GM12874 (cell line): ENCODE measurements at regions not wholly inside any gene's neighbourhood (a gene's known extent, or its start where the extent isn't known, plus 50 kb on each side); places are given as distances from the start of the nearest gene placed in this dataset.

Experiments used
- TF ChIP-seq, protein P1 (sequence below): IDR thresholded peaks from 2 replicates; pipeline ENCODE4 v1.5.1; 2011; ENCODE audit warnings: low read depth, mild to moderate bottlenecking, control low read depth, low read length, moderate library complexity; ENCODE audit not compliant: insufficient read depth

DNA sequence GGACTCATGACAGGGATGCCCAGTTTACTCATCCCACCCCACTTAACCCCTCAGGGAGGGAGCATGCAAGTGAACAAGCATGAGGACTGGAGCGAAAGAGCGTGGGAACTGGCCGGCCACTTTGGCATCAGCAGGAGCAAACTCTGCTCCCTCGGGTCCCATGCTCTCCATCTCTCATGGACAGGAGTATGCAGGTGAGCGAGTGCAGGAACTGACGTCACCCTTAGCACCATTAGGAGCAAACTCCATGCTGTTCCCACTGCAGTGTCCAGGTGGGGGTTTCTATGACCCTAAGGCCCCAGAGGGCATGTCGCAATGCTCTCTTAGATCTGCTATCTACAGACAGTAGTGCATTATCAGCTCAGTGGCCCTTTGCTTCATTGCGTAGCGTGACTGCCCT lies 821.8 kb upstream of the LRFN5 start:
- TF ChIP-seq, protein P1, sequence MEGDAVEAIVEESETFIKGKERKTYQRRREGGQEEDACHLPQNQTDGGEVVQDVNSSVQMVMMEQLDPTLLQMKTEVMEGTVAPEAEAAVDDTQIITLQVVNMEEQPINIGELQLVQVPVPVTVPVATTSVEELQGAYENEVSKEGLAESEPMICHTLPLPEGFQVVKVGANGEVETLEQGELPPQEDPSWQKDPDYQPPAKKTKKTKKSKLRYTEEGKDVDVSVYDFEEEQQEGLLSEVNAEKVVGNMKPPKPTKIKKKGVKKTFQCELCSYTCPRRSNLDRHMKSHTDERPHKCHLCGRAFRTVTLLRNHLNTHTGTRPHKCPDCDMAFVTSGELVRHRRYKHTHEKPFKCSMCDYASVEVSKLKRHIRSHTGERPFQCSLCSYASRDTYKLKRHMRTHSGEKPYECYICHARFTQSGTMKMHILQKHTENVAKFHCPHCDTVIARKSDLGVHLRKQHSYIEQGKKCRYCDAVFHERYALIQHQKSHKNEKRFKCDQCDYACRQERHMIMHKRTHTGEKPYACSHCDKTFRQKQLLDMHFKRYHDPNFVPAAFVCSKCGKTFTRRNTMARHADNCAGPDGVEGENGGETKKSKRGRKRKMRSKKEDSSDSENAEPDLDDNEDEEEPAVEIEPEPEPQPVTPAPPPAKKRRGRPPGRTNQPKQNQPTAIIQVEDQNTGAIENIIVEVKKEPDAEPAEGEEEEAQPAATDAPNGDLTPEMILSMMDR = no peak

DNA sequence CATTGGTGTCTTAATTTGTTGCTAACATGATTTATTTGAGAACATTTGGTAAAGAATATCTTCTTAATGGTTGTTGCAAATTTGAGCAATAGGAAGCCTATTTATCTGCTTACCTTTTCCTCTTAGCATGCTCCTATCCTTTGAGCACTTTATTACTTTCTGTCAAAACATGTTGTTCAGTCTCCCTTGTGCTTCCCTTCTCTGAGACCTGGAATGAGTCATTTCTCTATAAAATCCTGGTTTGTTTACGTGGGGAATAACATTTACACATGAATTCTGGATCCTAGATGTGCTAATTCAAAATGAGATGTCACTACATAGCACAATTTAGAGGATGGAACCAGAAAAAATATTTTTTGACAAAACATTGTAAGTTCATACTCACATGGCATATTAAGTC lies 844.0 kb upstream of the LRFN5 start:
- TF ChIP-seq, protein P1 = no peak

DNA sequence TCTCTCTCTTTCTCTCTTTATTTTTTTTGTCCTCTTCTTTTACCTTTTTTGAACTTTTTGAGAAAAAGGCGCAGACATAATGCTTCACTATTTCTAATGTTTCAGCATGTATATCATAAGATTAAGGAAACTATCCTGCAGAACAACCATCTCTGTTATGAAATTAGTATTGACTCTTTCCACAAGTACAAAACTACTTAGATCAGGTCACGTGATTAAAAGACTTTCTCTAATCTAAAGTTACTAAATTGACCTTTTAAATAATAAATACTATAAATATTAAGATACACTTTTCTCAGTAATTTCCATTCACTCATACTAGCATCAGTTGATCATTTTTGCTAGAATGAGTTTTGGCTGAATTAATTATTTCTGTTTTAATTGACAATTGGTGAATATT lies 844.5 kb upstream of the LRFN5 start:
- TF ChIP-seq, protein P1 = no peak

DNA sequence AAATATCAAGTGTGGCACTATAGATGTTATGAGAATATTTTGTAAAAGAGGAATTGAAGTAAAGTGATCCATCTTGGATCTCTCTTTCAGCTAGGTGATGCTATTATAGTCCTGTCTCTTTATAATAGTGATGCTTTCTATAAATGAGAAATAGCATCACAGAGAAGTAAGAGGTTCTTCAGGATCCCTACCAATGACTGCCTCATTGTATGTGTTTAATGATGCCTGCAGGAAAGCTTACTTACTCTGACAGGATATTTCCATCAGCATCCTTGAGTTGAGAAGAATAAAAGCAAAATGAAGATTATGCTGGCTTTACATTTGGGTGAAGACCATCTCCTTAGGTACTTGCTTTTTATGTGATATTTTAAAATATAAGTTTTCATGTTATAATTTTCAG lies 846.0 kb upstream of the LRFN5 start:
- TF ChIP-seq, protein P1 = no peak

DNA sequence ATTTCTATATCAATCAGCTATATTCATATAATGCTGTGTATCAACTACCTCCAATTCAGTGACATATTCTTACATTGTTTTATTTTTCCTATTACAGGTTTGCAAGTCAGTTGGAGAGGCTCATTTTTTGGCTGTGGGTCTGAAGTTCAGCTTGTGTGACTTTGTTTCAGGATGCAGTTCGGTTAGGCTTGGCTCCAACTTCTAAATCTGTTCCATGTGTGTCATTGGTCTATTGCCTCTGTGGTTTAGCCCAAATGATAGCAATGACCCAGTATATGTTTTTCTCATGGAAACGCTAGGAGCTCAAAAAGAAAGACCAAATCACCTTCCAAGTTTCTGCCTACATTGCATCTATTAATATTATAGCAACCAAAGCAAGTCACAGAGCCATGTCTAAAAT lies 848.6 kb upstream of the LRFN5 start:
- TF ChIP-seq, protein P1 = no peak

DNA sequence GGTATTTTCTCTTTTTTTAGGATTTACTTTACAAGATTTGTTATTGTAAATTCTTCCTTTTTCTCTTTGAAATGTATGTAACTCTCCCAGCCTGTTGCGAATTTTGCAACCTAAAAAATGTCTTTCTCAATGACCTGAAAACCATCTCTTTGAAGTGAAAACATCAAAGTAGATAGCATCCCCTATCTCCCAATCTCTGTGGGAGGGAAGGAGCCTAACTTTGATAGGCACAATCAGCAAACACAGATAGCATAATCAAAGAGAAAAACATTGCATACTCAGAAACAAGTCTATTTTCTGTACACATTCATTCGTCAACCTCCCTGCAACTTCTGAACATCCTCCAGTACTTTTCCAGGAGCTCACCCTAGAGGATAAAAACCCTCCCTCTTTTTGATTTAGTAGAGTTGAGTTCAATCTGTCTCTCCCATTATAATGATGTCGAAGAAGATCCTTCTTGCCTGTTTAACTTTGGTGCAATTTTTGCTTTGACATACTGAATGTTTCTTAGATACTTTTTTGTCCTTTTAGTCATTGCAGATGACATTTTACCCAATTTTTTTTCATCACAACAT lies 849.2 kb upstream of the LRFN5 start:
- TF ChIP-seq, protein P1 = no peak

DNA sequence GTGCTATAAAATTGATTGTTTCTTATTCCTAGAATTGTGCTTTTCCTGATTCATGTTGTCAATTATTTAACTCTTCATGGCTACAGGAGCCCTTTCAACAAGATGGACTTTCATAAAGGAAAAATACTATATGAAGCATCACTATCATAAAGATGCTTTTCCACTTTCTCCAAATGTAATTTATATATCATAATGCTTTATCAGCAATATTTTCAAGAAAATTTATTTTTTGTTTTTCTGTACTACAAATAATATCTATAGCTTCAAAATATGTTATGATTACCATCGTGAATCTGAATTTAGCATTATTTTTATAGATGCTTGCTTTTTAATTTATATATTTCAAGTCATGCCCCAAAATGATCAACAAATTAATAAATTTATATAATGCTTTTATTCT lies 873.5 kb upstream of the LRFN5 start:
- TF ChIP-seq, protein P1 = no peak
